GM10248 (cell line): ENCODE measurements at regions not wholly inside any gene's neighbourhood (a gene's known extent, or its start where the extent isn't known, plus 50 kb on each side); places are given as distances from the start of the nearest gene placed in this dataset.

Experiments used
- CTCF ChIA-PET: fragments of 300-600 bp; sonication (Branson Sonifier 250); formaldehyde crosslinking; extraction: SDS; loops from one replicate; lab custom pipeline; 2021; ENCODE audit warnings: antibody characterized with exemption; lab: Yijun Ruan, JAX
- POLR2A ChIA-PET: fragments of 350-650 bp; sonication (Branson Sonifier 250); formaldehyde crosslinking; extraction: SDS; loops from one replicate; lab custom pipeline; 2020; ENCODE audit warnings: antibody characterized with exemption; lab: Yijun Ruan, JAX
- DNase-seq: peaks from one replicate; pipeline ENCODE4 v3.0.0; 2012; ENCODE audit errors: extremely low spot score
- CTCF ChIP-seq: IDR thresholded peaks from 2 replicates; pipeline ENCODE4 v1.5.1; 2012; ENCODE audit warnings: mild to moderate bottlenecking, low read depth; ENCODE audit errors: extremely low read depth, missing control alignments, control extremely low read depth

DNA sequence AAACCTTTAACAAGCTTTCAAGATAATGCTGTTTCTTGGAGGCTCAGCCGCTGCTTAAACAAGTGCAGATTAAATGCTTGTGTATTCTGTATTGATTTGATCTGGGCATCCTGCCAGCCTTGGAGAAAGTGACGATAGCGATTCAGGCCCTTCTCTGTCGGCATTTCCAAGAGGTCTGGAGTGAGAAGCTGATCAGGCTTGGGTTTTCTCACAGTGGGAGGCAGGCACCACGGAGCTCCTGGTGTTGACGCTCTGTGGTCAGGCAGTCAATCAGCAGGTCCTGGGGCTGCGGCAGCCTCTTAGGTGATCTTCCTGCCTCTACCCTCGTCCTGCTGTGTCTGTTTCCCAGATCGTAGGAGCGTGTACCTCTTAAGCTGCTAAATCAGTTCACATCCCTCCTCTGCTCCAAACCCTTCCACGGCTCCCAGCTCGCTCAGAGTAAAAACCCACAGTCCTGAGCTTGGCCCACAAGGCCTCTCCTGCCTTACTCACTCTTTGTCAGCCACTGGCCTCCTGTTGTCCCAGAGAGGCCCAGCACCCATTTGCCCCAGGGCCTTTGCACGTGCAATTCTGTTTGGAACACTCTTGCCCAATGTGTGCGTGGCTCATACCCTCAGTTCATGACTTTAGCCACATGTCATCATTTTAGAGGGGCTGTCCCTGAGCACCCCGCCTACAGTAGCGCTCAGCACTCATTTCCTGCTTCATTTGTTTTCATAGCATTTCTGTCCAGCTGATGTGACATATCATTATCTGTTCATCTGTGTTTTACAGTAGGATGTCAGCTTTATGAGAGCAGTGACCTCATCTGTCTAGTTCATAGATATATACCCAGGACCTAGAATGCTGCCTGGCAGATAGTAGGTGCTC is 155.4 kb downstream of the AACS start:
- TF ChIP-seq CTCF, result no peak
- DNase-seq, result no peak
- ChIA-PET CTCF (interaction anchor here (0.7 to 1.5 kb wide), 4 partner anchors 8 to 33 kb away, joined by 3 to 5 read pairs (median 4); no protein-coding TSS in a partner anchor), POLR2A (no interaction called here)

GRCh38 chr12:125221602-125222001 is 156.4 kb downstream of the AACS start:
- TF ChIP-seq CTCF, result no peak
- ChIA-PET POLR2A (no interaction called here), CTCF (no interaction called here)
- DNase-seq, result no peak

DNA sequence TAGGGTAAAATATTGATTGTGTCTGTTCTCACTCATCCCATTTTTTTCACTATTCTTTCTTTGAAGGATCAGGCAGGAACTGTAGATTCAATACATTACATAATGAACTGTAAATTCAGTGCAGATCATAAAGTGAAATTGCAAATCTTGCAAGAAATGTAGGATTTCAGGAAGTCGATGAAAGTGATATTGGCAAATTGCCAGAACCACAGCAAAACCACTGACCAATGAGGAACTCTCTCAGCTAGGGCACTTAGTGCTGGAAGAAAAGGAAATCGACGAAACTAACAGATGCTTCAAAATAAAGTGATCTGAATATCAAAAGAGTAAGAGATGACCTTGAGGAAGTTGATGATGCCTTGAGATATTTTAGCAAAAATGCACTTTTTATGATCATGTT is 157.6 kb downstream of the AACS start:
- POLR2A ChIA-PET, result no interaction called here
- no peak for DNase-seq
- CTCF ChIA-PET, result no interaction called here
- TF ChIP-seq CTCF, result no peak

DNA sequence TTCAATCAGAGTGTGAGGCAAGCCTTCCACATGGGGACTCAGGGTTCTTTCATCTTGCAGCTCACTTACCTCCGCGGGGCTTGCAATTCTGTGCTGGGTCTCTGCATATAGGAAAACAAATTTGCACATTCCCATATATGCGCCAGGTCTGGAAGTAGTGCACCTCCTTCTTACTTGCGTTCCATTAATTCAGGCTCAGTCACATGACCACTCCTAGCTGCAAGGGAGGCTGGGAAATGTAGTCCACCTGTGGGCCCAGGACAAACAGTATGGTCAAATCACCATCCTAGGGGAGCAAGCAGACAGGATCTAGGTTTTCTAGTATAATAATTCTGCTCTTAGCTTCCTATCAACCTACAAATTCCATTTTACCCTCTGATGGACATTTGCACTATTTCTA is 160.4 kb downstream of the AACS start:
- TF ChIP-seq CTCF, result no peak
- CTCF ChIA-PET, result interaction anchor here (0.9 to 1.3 kb wide), 2 partner anchors 23 to 42 kb away, joined by 3 to 5 read pairs; no protein-coding TSS in a partner anchor
- POLR2A ChIA-PET, result no interaction called here
- DNase-seq, result no peak

DNA sequence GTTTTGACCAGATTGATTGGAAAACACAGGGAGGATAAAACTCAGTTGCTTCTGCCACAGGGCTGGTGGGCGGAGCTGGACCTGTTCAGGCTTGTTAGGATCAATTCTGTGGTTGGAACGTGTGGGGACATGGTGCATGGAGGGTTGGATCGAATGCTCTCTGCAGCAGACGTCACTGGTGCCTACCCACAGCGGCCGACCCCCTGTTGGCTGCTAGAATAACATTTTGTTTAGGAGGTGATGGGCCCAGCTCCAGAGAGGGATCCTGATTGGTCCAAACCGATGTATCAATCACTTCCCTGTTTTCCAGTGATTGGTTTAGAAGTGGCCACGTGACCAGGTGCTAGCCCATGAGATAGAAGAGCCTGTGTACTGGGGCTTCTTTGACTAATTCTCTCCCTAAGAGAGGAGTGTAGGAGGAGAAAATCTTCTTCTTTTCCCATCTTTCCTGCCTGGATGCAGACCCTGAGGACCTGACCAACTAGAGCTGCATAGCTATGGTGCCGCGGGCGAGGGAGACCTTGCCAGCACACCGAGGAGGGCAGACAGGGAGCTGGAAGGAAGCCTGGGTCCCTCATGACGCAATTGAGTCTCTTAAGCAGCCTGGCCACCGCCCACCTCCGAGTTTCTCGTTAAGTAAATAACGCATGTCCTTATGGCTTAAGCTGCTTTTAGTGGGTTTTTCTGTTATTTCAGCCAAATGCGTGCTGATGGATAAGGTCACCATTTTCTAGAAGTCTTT is 163.5 kb downstream of the AACS start:
- TF ChIP-seq CTCF, result no peak
- POLR2A ChIA-PET, result no interaction called here
- DNase-seq, result no peak
- CTCF ChIA-PET, result interaction anchor here (1.1 to 1.9 kb wide), 3 partner anchors 9 to 46 kb away, joined by 5 read pairs; no protein-coding TSS in a partner anchor

GRCh38 chr12:125229878-125230530 is 164.8 kb downstream of the AACS start:
- DNase-seq, result no peak
- no peak for TF ChIP-seq CTCF
- ChIA-PET POLR2A (interaction anchor here (0.7 kb wide), 1 partner anchor 630 kb away, joined by 3 read pairs; no protein-coding TSS in a partner anchor), CTCF (no interaction called here)
